ENCODE measurements at regions not wholly inside any gene's neighbourhood (a gene's known extent, or its start where the extent isn't known, plus 50 kb on each side); places are given as distances from the start of the nearest gene placed in this dataset.

DNA sequence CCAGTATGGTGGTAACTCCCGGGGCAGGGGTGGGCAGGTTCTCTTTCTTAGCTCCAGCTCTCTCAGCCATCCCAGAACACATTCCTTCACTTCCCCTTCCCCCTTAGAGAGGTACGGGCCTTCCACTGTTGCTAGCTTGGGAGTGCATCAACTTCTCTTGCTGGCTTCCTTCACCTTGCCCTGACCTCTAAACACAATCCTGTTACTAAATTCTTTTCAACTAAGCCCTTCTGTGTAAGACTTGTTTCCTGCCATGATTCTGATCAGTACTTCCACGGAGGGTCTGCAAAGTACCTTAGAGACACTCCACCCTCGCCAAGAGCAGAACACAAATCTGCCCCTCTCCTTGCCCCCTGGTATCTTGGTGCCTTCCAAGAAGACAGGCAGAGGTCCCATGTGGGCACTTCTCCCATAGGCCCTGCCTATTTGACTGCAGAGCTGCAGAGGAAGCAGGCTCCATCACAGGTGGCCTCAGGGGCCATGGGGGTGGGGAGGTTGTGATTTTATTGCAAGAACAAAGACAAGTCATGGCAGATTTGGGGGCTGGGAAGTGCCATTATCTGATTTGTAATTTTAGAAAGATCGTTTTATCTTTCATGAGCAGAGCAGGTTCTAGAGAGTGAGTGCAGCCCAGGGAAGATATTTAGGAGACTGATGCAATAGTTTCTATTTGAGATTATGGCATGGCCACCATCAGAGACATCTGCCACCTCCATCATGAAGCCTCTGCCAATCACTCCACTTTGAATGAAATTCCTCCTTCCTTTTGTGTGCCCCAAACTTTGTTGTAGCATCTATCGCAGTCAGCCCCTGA is 182.5 kb upstream of the JUN start:
- TF ChIP-seq, protein P1, sequence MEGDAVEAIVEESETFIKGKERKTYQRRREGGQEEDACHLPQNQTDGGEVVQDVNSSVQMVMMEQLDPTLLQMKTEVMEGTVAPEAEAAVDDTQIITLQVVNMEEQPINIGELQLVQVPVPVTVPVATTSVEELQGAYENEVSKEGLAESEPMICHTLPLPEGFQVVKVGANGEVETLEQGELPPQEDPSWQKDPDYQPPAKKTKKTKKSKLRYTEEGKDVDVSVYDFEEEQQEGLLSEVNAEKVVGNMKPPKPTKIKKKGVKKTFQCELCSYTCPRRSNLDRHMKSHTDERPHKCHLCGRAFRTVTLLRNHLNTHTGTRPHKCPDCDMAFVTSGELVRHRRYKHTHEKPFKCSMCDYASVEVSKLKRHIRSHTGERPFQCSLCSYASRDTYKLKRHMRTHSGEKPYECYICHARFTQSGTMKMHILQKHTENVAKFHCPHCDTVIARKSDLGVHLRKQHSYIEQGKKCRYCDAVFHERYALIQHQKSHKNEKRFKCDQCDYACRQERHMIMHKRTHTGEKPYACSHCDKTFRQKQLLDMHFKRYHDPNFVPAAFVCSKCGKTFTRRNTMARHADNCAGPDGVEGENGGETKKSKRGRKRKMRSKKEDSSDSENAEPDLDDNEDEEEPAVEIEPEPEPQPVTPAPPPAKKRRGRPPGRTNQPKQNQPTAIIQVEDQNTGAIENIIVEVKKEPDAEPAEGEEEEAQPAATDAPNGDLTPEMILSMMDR (conservative IDR thresholded peaks at IDR 0.05; ENCODE audit: low read depth, low read length), result no peak
- TF ChIP-seq EZH2 (IDR thresholded peaks at IDR 0.05; ENCODE audit: borderline replicate concordance, low read depth, low read length, poor library complexity, severe bottlenecking), result no peak

Measured in A673 (cell line).